IPS-18a (cell line): ENCODE measurements at regions not wholly inside any gene's neighbourhood (a gene's known extent, or its start where the extent isn't known, plus 50 kb on each side); places are given as distances from the start of the nearest gene placed in this dataset.

Experiments
- H3K27ac ChIP-seq: one replicate; pipeline ENCODE4 v1.5.1; 2013; ENCODE audit warnings: low read length
- H3K27me3 ChIP-seq: one replicate; pipeline ENCODE4 v1.6.1; 2013; ENCODE audit warnings: mild to moderate bottlenecking, low read length; ENCODE audit not compliant: control insufficient read depth, insufficient read depth
- H3K36me3 ChIP-seq: one replicate; pipeline ENCODE4 v1.6.1; 2013; ENCODE audit warnings: low read depth, low read length; ENCODE audit not compliant: control insufficient read depth
- H3K4me1 ChIP-seq: one replicate; pipeline ENCODE4 v1.6.1; 2013; ENCODE audit warnings: low read depth, low read length; ENCODE audit not compliant: control insufficient read depth
- H3K4me3 ChIP-seq: one replicate; pipeline ENCODE4 v1.5.1; 2013; ENCODE audit warnings: low read length
- H3K9ac ChIP-seq: one replicate; pipeline ENCODE4 v1.6.1; 2013; ENCODE audit warnings: mild to moderate bottlenecking, low read length, moderate library complexity
- H3K9me3 ChIP-seq: one replicate; pipeline ENCODE4 v1.6.1; 2013; ENCODE audit warnings: low read depth, low read length; ENCODE audit not compliant: control insufficient read depth

GRCh38 chr3:82240322-82240721 lies 478.9 kb upstream of the GBE1 start:
- Histone ChIP-seq H3K4me1 (no peaks in the 10 kb centered on the region), H3K27me3 (no peaks in the 10 kb centered on the region)

GRCh38 chr3:82236257-82236656 lies 474.8 kb upstream of the GBE1 start:
- Histone ChIP-seq H3K4me3 (no peak overlapping the region), H3K9ac (no peak overlapping the region), H3K4me1 (no peaks in the 10 kb centered on the region), H3K9me3 (no peaks in the 10 kb centered on the region), H3K27me3 (no peaks in the 10 kb centered on the region), H3K27ac (no peak overlapping the region), H3K36me3 (no peaks in the 10 kb centered on the region)

More at GRCh38 chr3:82240322-82240721, 478.9 kb upstream of the GBE1 start:
- Histone ChIP-seq H3K9me3 (no peaks in the 10 kb centered on the region), H3K36me3 (no peaks in the 10 kb centered on the region), H3K27ac (no peak overlapping the region), H3K9ac (no peak overlapping the region), H3K4me3 (no peak overlapping the region)

- Histone ChIP-seq H3K4me1 (no peaks in the 10 kb centered on the region), H3K9me3 (no peaks in the 10 kb centered on the region), H3K9ac (no peak overlapping the region), H3K4me3 (no peak overlapping the region), H3K36me3 (no peaks in the 10 kb centered on the region), H3K27me3 (no peaks in the 10 kb centered on the region), H3K27ac (no peak overlapping the region)
Observed at GRCh38 chr3:82229397-82229796, 468.0 kb upstream of the GBE1 start.

- Histone ChIP-seq H3K36me3 (no peaks in the 10 kb centered on the region), H3K9ac (no peak overlapping the region), H3K4me3 (no peak overlapping the region), H3K4me1 (no peaks in the 10 kb centered on the region), H3K27ac (no peak overlapping the region), H3K27me3 (no peaks in the 10 kb centered on the region), H3K9me3 (no peaks in the 10 kb centered on the region)
Observed at GRCh38 chr3:82224661-82225060, 463.2 kb upstream of the GBE1 start.

- Histone ChIP-seq H3K36me3 (no peaks in the 10 kb centered on the region), H3K9ac (no peak overlapping the region), H3K4me3 (no peak overlapping the region), H3K27me3 (no peaks in the 10 kb centered on the region), H3K27ac (no peak overlapping the region), H3K4me1 (no peaks in the 10 kb centered on the region), H3K9me3 (no peaks in the 10 kb centered on the region)
Observed at GRCh38 chr3:82222401-82222800, 461.0 kb upstream of the GBE1 start.

- Histone ChIP-seq H3K4me1 (no peaks in the 10 kb centered on the region), H3K36me3 (no peaks in the 10 kb centered on the region), H3K4me3 (no peak overlapping the region), H3K27ac (no peak overlapping the region), H3K9ac (no peak overlapping the region), H3K9me3 (no peaks in the 10 kb centered on the region), H3K27me3 (no peaks in the 10 kb centered on the region)
Observed at GRCh38 chr3:82217571-82217970, 456.1 kb upstream of the GBE1 start.

GRCh38 chr3:82208002-82208710 lies 446.7 kb upstream of the GBE1 start:
- no peaks in the 10 kb centered on the region for H3K27me3 ChIP-seq
- H3K36me3 ChIP-seq, result no peaks in the 10 kb centered on the region
- H3K4me1 ChIP-seq, result no peaks in the 10 kb centered on the region
- H3K4me3 ChIP-seq, result no peak overlapping the region
- H3K27ac ChIP-seq, result no peak overlapping the region
- no peaks in the 10 kb centered on the region for H3K9me3 ChIP-seq
- no peak overlapping the region for H3K9ac ChIP-seq

GRCh38 chr3:82202269-82202668 lies 440.8 kb upstream of the GBE1 start:
- Histone ChIP-seq H3K27me3 (no peaks in the 10 kb centered on the region), H3K9ac (no peak overlapping the region), H3K4me1 (no peaks in the 10 kb centered on the region), H3K36me3 (no peaks in the 10 kb centered on the region), H3K27ac (no peak overlapping the region), H3K4me3 (no peak overlapping the region), H3K9me3 (no peaks in the 10 kb centered on the region)

GRCh38 chr3:82201316-82201715 lies 439.9 kb upstream of the GBE1 start:
- Histone ChIP-seq H3K4me3 (no peak overlapping the region), H3K27ac (no peak overlapping the region), H3K9me3 (no peaks in the 10 kb centered on the region), H3K36me3 (no peaks in the 10 kb centered on the region), H3K4me1 (no peaks in the 10 kb centered on the region), H3K27me3 (no peaks in the 10 kb centered on the region), H3K9ac (no peak overlapping the region)

GRCh38 chr3:82198009-82198408 lies 436.6 kb upstream of the GBE1 start:
- Histone ChIP-seq H3K4me3 (no peak overlapping the region), H3K36me3 (no peaks in the 10 kb centered on the region), H3K27me3 (no peaks in the 10 kb centered on the region), H3K9me3 (no peaks in the 10 kb centered on the region), H3K27ac (no peak overlapping the region), H3K4me1 (no peaks in the 10 kb centered on the region), H3K9ac (no peak overlapping the region)

GRCh38 chr3:82196645-82197044 lies 435.2 kb upstream of the GBE1 start:
- Histone ChIP-seq H3K4me1 (no peaks in the 10 kb centered on the region), H3K9me3 (no peaks in the 10 kb centered on the region), H3K27me3 (no peaks in the 10 kb centered on the region), H3K27ac (no peak overlapping the region), H3K9ac (no peak overlapping the region), H3K4me3 (no peak overlapping the region), H3K36me3 (no peaks in the 10 kb centered on the region)

GRCh38 chr3:82194870-82195269 lies 433.4 kb upstream of the GBE1 start:
- H3K9ac ChIP-seq, result no peak overlapping the region
- no peaks in the 10 kb centered on the region for H3K4me1 ChIP-seq
- H3K36me3 ChIP-seq, result no peaks in the 10 kb centered on the region
- no peaks in the 10 kb centered on the region for H3K27me3 ChIP-seq
- no peak overlapping the region for H3K4me3 ChIP-seq
- no peaks in the 10 kb centered on the region for H3K9me3 ChIP-seq
- H3K27ac ChIP-seq, result no peak overlapping the region
